HepG2 (cell line): ENCODE measurements at regions not wholly inside any gene's neighbourhood (a gene's known extent, or its start where the extent isn't known, plus 50 kb on each side); places are given as distances from the start of the nearest gene placed in this dataset.

Experiments used
- BRCA1 ChIP-seq: sonication (generic); formaldehyde crosslinking; IDR thresholded peaks from 2 replicates; pipeline ENCODE4 v1.4.0; 2020; ENCODE audit warnings: missing genetic modification reagents
- CTCF ChIP-seq: sonication (generic); formaldehyde crosslinking; IDR thresholded peaks from 2 replicates; pipeline ENCODE4 v1.5.0; 2020; ENCODE audit warnings: mild to moderate bottlenecking, missing genetic modification reagents, moderate library complexity
- HNRNPH1 ChIP-seq: fragments of 200-400 bp; formaldehyde crosslinking; optimal IDR thresholded peaks from 2 replicates; pipeline ENCODE3; 2017; ENCODE audit warnings: mild to moderate bottlenecking, low read depth, low read length
- HNRNPK ChIP-seq: fragments of 200-400 bp; formaldehyde crosslinking; IDR thresholded peaks from 2 replicates; pipeline ENCODE4 v1.6.1; 2018; ENCODE audit warnings: low read length, low read depth, moderate library complexity, mild to moderate bottlenecking; ENCODE audit not compliant: poor library complexity, severe bottlenecking
- KDM1A ChIP-seq: IDR thresholded peaks from 2 replicates; pipeline ENCODE4 v1.6.1; 2016; ENCODE audit warnings: missing compliant biosample characterization
- LCORL ChIP-seq, 2 experiments: fragments of 450-650 bp in 1 of 2; sonication (generic) in 1 of 2; formaldehyde crosslinking in 1 of 2; IDR thresholded peaks; 2 replicates each; pipeline versions ENCODE4 v1.5.0 to v1.6.1; 2017 to 2020; ENCODE audit warnings: antibody characterized with exemption in 1 of 2, missing genetic modification reagents in 1 of 2
- NCOA1 ChIP-seq: sonication (generic); formaldehyde crosslinking; IDR thresholded peaks from 2 replicates; pipeline ENCODE4 v1.9.0; 2021; ENCODE audit warnings: missing genetic modification reagents
- NKX3-1 ChIP-seq: sonication (generic); formaldehyde crosslinking; IDR thresholded peaks from 2 replicates; pipeline ENCODE4 v1.5.0; 2020; ENCODE audit warnings: missing genetic modification reagents
- PAF1 ChIP-seq: IDR thresholded peaks from 2 replicates; pipeline ENCODE4 v1.6.1; 2016; ENCODE audit warnings: missing genetic modification reagents, missing compliant biosample characterization
- REST ChIP-seq, 2 experiments: IDR thresholded peaks; 2 replicates each; pipeline ENCODE4 v1.6.1; 2011 to 2012; ENCODE audit warnings: low read length in 2 of 2, borderline replicate concordance in 1 of 2, low read depth in 1 of 2, mild to moderate bottlenecking in 1 of 2, moderate library complexity in 1 of 2
- SALL2 ChIP-seq: sonication (generic); formaldehyde crosslinking; IDR thresholded peaks from 2 replicates; pipeline ENCODE4 v1.8.1; 2023; ENCODE audit warnings: mild to moderate bottlenecking, missing genetic modification reagents, inconsistent platforms
- SIN3A ChIP-seq: IDR thresholded peaks from 2 replicates; pipeline ENCODE4 v1.6.1; 2011; ENCODE audit warnings: low read depth, mild to moderate bottlenecking, control low read depth, low read length, borderline replicate concordance
- SMC3 ChIP-seq: IDR thresholded peaks from 2 replicates; pipeline ENCODE4 v1.6.1; 2011; ENCODE audit warnings: low read length, improper control_type of control experiment
- STAG1 ChIP-seq: sonication (generic); formaldehyde crosslinking; IDR thresholded peaks from 2 replicates; pipeline ENCODE4 v1.4.0; 2020; ENCODE audit warnings: missing genetic modification reagents
- TEAD2 ChIP-seq: sonication (generic); formaldehyde crosslinking; IDR thresholded peaks from 2 replicates; pipeline ENCODE4 v1.9.0; 2021; ENCODE audit warnings: missing genetic modification reagents
- TEF ChIP-seq: sonication (generic); formaldehyde crosslinking; IDR thresholded peaks from 2 replicates; pipeline ENCODE4 v1.5.0; 2020; ENCODE audit warnings: missing genetic modification reagents
- ZBTB3 ChIP-seq: sonication (generic); formaldehyde crosslinking; IDR thresholded peaks from 2 replicates; pipeline ENCODE4 v1.4.0; 2020; ENCODE audit warnings: low read depth, mild to moderate bottlenecking, moderate library complexity, missing genetic modification reagents, borderline replicate concordance
- ZNF230 ChIP-seq: sonication (generic); formaldehyde crosslinking; IDR thresholded peaks from 2 replicates; pipeline ENCODE4 v1.4.0; 2020; ENCODE audit warnings: mild to moderate bottlenecking, missing genetic modification reagents
- ZNF280D ChIP-seq: sonication (generic); formaldehyde crosslinking; IDR thresholded peaks from 2 replicates; pipeline ENCODE4 v1.5.1; 2020; ENCODE audit warnings: mild to moderate bottlenecking, missing genetic modification reagents
- ZNF3 ChIP-seq: IDR thresholded peaks from 2 replicates; pipeline ENCODE4 v1.7.0; 2017; ENCODE audit warnings: inconsistent platforms
- ZNF350 ChIP-seq: sonication (generic); formaldehyde crosslinking; IDR thresholded peaks from 2 replicates; pipeline ENCODE4 v1.4.0; 2020; ENCODE audit warnings: mild to moderate bottlenecking, low read depth, missing genetic modification reagents, borderline replicate concordance
- ZNF589 ChIP-seq: sonication (generic); formaldehyde crosslinking; conservative IDR thresholded peaks from 2 replicates; pipeline ENCODE4 v1.8.0; 2022; ENCODE audit warnings: mild to moderate bottlenecking, moderate library complexity, missing genetic modification reagents
- ZNF720 ChIP-seq: sonication (generic); formaldehyde crosslinking; IDR thresholded peaks from 2 replicates; pipeline ENCODE4 v1.4.0; 2020; ENCODE audit warnings: missing genetic modification reagents

- TF ChIP-seq ZNF350 (CRISPR knock-in tag) (no peak), SIN3A (no peak), KDM1A (CRISPR knock-in tag) (no peak), PAF1 (no peak), SMC3 (peak; percentile 53), SALL2 (CRISPR knock-in tag) (no peak), ZNF720 (CRISPR knock-in tag) (no peak), NKX3-1 (CRISPR knock-in tag) (no peak), TEAD2 (CRISPR knock-in tag) (no peak), STAG1 (CRISPR knock-in tag) (peak; percentile 73), HNRNPH1 (no peak), CTCF (CRISPR knock-in tag) (peak; percentile 55), HNRNPK (no peak), REST (IDR thresholded peaks at IDR 0.05; ENCODE audit: borderline replicate concordance in 1 of 2, low read depth in 1 of 2, low read length in 2 of 2) (no peak), LCORL (IDR thresholded peaks at IDR 0.05) (no peak), LCORL (CRISPR knock-in tag; IDR thresholded peaks at IDR 0.05) (0 out of 2 replicates have a peak, but pooled peaks have one; percentile 15), NCOA1 (CRISPR knock-in tag) (no peak), ZNF280D (CRISPR knock-in tag) (no peak), BRCA1 (CRISPR knock-in tag) (no peak), ZBTB3 (CRISPR knock-in tag) (no peak), ZNF230 (no peak), ZNF3 (no peak), TEF (CRISPR knock-in tag) (no peak), ZNF589 (CRISPR knock-in tag) (no peak)
These were observed 101.4 kb upstream of the RGS1 start (continued) for GRCh38 chr1:192474080-192474683.
